Esophagus squamous epithelium (tissue), 4 donors: ENCODE measurements at regions not wholly inside any gene's neighbourhood (a gene's known extent, or its start where the extent isn't known, plus 50 kb on each side); places are given as distances from the start of the nearest gene placed in this dataset.

Experiments
- CTCF ChIP-seq, 6 experiments: fragments of 450-650 bp in 4 of 6; fragments of 200-600 bp in 2 of 6; sonication (generic) in 2 of 6; IDR thresholded peaks; one replicate each; pipeline ENCODE4 v1.5.1; 2016 to 2019; ENCODE audit warnings: antibody characterized with exemption in 6 of 6, mild to moderate bottlenecking in 4 of 6, moderate library complexity in 4 of 6
- POLR2A ChIP-seq, 4 donors: fragments of 450-650 bp; IDR thresholded peaks; one replicate each; pipeline ENCODE4 v1.6.1; 2017; ENCODE audit warnings: antibody characterized with exemption in 4 of 4, mild to moderate bottlenecking in 4 of 4, moderate library complexity in 3 of 4

- TF ChIP-seq CTCF (IDR thresholded peaks at IDR 0.05), result no peak
- TF ChIP-seq POLR2A (IDR thresholded peaks at IDR 0.05), result no peak
Observed at GRCh38 chr3:29144807-29145206, 136.1 kb upstream of the RBMS3 start.
